GM23338 (cell line): ENCODE measurements at regions not wholly inside any gene's neighbourhood (a gene's known extent, or its start where the extent isn't known, plus 50 kb on each side); places are given as distances from the start of the nearest gene placed in this dataset.

Source experiments
- CREB1 ChIP-seq: fragments of 250-450 bp; sonication (Bioruptor Pico); IDR thresholded peaks from 2 replicates; pipeline ENCODE4 v1.5.0; 2020; ENCODE audit warnings: low read depth, mild to moderate bottlenecking, moderate library complexity
- ETS1 ChIP-seq: IDR thresholded peaks from 2 replicates; pipeline ENCODE4 v1.6.1; 2016; ENCODE audit warnings: antibody characterized with exemption
- EZH2 ChIP-seq: fragments of 200-600 bp; sonication (generic); IDR thresholded peaks from one replicate; pipeline ENCODE4 v1.8.0; 2017; ENCODE audit warnings: antibody characterized with exemption, mild to moderate bottlenecking, low read depth; ENCODE audit not compliant: unreplicated experiment
- EZH2phosphoT487 ChIP-seq: fragments of 200-600 bp; sonication (generic); IDR thresholded peaks from one replicate; pipeline ENCODE4 v1.8.1; 2018; ENCODE audit warnings: antibody characterized with exemption; ENCODE audit not compliant: unreplicated experiment
- JUNB ChIP-seq: IDR thresholded peaks from one replicate; pipeline ENCODE4 v1.6.1; 2016; ENCODE audit warnings: antibody characterized with exemption; ENCODE audit not compliant: unreplicated experiment
- NANOG ChIP-seq: IDR thresholded peaks from 2 replicates; pipeline ENCODE4 v1.6.1; 2016; ENCODE audit warnings: antibody characterized with exemption, borderline replicate concordance
- POLR2AphosphoS5 ChIP-seq: IDR thresholded peaks from 2 replicates; pipeline ENCODE4 v1.6.1; 2016; ENCODE audit warnings: antibody characterized with exemption, low read depth
- STAT1 ChIP-seq: IDR thresholded peaks from one replicate; pipeline ENCODE4 v1.6.1; 2016; ENCODE audit warnings: antibody characterized with exemption; ENCODE audit not compliant: unreplicated experiment
- ZNF114 ChIP-seq: fragments of 250-450 bp; sonication (Bioruptor Pico); IDR thresholded peaks from 2 replicates; pipeline ENCODE4 v1.5.0; 2020; ENCODE audit warnings: mild to moderate bottlenecking, moderate library complexity
- ZNF331 ChIP-seq: fragments of 250-450 bp; sonication (Bioruptor Pico); IDR thresholded peaks from 2 replicates; pipeline ENCODE4 v1.5.0; 2020; ENCODE audit warnings: low read depth, mild to moderate bottlenecking, moderate library complexity
- TF ChIP-seq, protein P1 (sequence below), 2 experiments: fragments of 200-600 bp in 1 of 2; sonication (generic) in 1 of 2; conservative IDR thresholded peaks; 2 replicates each; pipeline versions ENCODE4 v1.5.1 to v1.6.1; 2016 to 2017; ENCODE audit warnings: antibody characterized with exemption in 2 of 2, low read depth in 2 of 2, mild to moderate bottlenecking in 2 of 2, moderate library complexity in 1 of 2
- TF ChIP-seq, protein P2 (sequence below): IDR thresholded peaks from one replicate; pipeline ENCODE4 v1.6.1; 2018; ENCODE audit warnings: antibody characterized with exemption; ENCODE audit not compliant: unreplicated experiment
- TF ChIP-seq, protein P3 (sequence below): fragments of 250-450 bp; sonication (Bioruptor Pico); IDR thresholded peaks from 2 replicates; pipeline ENCODE4 v1.5.0; 2020; ENCODE audit warnings: mild to moderate bottlenecking, moderate library complexity

- TF ChIP-seq ETS1 (no peak), EZH2phosphoT487 (no peak), POLR2AphosphoS5 (no peak), STAT1 (no peak), EZH2 (no peak), CREB1 (no peak), ZNF114 (CRISPR knock-in tag) (no peak), NANOG (no peak), JUNB (no peak), ZNF331 (no peak)
- TF ChIP-seq, protein P1, sequence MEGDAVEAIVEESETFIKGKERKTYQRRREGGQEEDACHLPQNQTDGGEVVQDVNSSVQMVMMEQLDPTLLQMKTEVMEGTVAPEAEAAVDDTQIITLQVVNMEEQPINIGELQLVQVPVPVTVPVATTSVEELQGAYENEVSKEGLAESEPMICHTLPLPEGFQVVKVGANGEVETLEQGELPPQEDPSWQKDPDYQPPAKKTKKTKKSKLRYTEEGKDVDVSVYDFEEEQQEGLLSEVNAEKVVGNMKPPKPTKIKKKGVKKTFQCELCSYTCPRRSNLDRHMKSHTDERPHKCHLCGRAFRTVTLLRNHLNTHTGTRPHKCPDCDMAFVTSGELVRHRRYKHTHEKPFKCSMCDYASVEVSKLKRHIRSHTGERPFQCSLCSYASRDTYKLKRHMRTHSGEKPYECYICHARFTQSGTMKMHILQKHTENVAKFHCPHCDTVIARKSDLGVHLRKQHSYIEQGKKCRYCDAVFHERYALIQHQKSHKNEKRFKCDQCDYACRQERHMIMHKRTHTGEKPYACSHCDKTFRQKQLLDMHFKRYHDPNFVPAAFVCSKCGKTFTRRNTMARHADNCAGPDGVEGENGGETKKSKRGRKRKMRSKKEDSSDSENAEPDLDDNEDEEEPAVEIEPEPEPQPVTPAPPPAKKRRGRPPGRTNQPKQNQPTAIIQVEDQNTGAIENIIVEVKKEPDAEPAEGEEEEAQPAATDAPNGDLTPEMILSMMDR (conservative IDR thresholded peaks at IDR 0.05; ENCODE audit: low read depth in 2 of 2), result no peak
- TF ChIP-seq, protein P2, sequence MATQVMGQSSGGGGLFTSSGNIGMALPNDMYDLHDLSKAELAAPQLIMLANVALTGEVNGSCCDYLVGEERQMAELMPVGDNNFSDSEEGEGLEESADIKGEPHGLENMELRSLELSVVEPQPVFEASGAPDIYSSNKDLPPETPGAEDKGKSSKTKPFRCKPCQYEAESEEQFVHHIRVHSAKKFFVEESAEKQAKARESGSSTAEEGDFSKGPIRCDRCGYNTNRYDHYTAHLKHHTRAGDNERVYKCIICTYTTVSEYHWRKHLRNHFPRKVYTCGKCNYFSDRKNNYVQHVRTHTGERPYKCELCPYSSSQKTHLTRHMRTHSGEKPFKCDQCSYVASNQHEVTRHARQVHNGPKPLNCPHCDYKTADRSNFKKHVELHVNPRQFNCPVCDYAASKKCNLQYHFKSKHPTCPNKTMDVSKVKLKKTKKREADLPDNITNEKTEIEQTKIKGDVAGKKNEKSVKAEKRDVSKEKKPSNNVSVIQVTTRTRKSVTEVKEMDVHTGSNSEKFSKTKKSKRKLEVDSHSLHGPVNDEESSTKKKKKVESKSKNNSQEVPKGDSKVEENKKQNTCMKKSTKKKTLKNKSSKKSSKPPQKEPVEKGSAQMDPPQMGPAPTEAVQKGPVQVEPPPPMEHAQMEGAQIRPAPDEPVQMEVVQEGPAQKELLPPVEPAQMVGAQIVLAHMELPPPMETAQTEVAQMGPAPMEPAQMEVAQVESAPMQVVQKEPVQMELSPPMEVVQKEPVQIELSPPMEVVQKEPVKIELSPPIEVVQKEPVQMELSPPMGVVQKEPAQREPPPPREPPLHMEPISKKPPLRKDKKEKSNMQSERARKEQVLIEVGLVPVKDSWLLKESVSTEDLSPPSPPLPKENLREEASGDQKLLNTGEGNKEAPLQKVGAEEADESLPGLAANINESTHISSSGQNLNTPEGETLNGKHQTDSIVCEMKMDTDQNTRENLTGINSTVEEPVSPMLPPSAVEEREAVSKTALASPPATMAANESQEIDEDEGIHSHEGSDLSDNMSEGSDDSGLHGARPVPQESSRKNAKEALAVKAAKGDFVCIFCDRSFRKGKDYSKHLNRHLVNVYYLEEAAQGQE, result no peak
- TF ChIP-seq, protein P3, sequence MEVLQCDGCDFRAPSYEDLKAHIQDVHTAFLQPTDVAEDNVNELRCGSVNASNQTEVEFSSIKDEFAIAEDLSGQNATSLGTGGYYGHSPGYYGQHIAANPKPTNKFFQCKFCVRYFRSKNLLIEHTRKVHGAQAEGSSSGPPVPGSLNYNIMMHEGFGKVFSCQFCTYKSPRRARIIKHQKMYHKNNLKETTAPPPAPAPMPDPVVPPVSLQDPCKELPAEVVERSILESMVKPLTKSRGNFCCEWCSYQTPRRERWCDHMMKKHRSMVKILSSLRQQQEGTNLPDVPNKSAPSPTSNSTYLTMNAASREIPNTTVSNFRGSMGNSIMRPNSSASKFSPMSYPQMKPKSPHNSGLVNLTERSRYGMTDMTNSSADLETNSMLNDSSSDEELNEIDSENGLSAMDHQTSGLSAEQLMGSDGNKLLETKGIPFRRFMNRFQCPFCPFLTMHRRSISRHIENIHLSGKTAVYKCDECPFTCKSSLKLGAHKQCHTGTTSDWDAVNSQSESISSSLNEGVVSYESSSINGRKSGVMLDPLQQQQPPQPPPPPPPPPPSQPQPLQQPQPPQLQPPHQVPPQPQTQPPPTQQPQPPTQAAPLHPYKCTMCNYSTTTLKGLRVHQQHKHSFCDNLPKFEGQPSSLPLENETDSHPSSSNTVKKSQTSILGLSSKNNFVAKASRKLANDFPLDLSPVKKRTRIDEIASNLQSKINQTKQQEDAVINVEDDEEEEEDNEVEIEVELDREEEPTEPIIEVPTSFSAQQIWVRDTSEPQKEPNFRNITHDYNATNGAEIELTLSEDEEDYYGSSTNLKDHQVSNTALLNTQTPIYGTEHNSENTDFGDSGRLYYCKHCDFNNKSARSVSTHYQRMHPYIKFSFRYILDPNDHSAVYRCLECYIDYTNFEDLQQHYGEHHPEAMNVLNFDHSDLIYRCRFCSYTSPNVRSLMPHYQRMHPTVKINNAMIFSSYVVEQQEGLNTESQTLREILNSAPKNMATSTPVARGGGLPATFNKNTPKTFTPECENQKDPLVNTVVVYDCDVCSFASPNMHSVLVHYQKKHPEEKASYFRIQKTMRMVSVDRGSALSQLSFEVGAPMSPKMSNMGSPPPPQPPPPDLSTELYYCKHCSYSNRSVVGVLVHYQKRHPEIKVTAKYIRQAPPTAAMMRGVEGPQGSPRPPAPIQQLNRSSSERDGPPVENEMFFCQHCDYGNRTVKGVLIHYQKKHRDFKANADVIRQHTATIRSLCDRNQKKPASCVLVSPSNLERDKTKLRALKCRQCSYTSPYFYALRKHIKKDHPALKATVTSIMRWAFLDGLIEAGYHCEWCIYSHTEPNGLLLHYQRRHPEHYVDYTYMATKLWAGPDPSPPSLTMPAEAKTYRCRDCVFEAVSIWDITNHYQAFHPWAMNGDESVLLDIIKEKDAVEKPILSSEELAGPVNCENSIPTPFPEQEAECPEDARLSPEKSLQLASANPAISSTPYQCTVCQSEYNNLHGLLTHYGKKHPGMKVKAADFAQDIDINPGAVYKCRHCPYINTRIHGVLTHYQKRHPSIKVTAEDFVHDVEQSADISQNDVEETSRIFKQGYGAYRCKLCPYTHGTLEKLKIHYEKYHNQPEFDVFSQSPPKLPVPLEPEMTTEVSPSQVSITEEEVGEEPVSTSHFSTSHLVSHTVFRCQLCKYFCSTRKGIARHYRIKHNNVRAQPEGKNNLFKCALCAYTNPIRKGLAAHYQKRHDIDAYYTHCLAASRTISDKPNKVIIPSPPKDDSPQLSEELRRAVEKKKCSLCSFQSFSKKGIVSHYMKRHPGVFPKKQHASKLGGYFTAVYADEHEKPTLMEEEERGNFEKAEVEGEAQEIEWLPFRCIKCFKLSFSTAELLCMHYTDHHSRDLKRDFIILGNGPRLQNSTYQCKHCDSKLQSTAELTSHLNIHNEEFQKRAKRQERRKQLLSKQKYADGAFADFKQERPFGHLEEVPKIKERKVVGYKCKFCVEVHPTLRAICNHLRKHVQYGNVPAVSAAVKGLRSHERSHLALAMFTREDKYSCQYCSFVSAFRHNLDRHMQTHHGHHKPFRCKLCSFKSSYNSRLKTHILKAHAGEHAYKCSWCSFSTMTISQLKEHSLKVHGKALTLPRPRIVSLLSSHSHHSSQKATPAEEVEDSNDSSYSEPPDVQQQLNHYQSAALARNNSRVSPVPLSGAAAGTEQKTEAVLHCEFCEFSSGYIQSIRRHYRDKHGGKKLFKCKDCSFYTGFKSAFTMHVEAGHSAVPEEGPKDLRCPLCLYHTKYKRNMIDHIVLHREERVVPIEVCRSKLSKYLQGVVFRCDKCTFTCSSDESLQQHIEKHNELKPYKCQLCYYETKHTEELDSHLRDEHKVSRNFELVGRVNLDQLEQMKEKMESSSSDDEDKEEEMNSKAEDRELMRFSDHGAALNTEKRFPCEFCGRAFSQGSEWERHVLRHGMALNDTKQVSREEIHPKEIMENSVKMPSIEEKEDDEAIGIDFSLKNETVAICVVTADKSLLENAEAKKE (CRISPR knock-in tag), result no peak
Measured at GRCh38 chr5:120225524-120225923, 238.6 kb upstream of the PRR16 start.
